Activated CD4-positive, alpha-beta memory T cell treated with anti-CD3 and anti-CD28 coated beads, Interleukin-2, amount 10 ng/mL, durations not matched to agents 7 days and 5 days (primary cell): ENCODE measurements at regions not wholly inside any gene's neighbourhood (a gene's known extent, or its start where the extent isn't known, plus 50 kb on each side); places are given as distances from the start of the nearest gene placed in this dataset.

Experiments used
- CTCF ChIA-PET: fragments of 350-600 bp; sonication (Branson Sonifier 250); formaldehyde crosslinking; loops from one replicate; lab custom pipeline; 2021; ENCODE audit warnings: antibody characterized with exemption, inconsistent platforms; lab: Charles Lee
- POLR2A ChIA-PET: fragments of 350-600 bp; sonication (Branson Sonifier 250); formaldehyde crosslinking; loops from one replicate; lab custom pipeline; 2021; ENCODE audit warnings: antibody characterized with exemption; lab: Charles Lee
- DNase-seq: peaks from one replicate; pipeline ENCODE4 v3.0.0-alpha.2; 2020
- H3K27ac Mint-ChIP-seq: one replicate; pipeline ENCODE4 v1.8.0; 2021; ENCODE audit warnings: mild to moderate bottlenecking, mixed read lengths
- H3K27me3 Mint-ChIP-seq: one replicate; pipeline ENCODE4 v1.8.0; 2021; ENCODE audit warnings: mixed read lengths
- H3K36me3 Mint-ChIP-seq: one replicate; pipeline ENCODE4 v1.8.0; 2021; ENCODE audit warnings: low read depth, mixed read lengths
- H3K4me1 Mint-ChIP-seq: one replicate; pipeline ENCODE4 v1.8.0; 2021; ENCODE audit warnings: mixed read lengths
- H3K4me3 Mint-ChIP-seq: one replicate; pipeline ENCODE4 v1.8.0; 2021; ENCODE audit warnings: mild to moderate bottlenecking, mixed read lengths
- H3K9me3 Mint-ChIP-seq: one replicate; pipeline ENCODE4 v1.8.0; 2021; ENCODE audit warnings: mixed read lengths

DNA sequence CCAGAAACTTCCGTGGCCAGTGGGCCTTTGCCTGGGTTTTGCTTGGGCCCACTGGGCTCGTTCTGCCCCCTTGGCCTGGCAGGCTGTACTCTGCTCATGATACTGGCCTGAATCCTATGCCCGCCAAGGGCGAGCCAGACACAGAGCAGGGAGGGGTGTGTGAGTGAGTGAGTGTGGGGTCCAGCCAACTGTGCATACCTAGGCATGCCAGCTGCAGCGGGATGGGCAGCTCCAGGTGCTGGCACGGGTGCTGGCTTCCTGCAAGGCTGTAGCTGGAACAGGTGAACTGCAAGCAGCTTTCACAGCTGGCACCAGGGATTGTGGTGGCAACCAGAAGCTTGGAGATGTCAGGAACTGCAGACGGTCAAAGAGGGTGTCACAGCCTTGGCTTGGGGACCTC lies 1276.4 kb downstream of the SLC16A7 start:
- no peaks in the 10 kb centered on the region for H3K36me3 Mint-ChIP-seq
- no peaks in the 10 kb centered on the region for H3K4me1 Mint-ChIP-seq
- no peak for DNase-seq
- H3K27me3 Mint-ChIP-seq: no peaks in the 10 kb centered on the region
- peaks cover 10% of the 10 kb centered on the region for H3K9me3 Mint-ChIP-seq
- no peak overlapping the region for H3K27ac Mint-ChIP-seq
- ChIA-PET CTCF (no interaction called here), POLR2A (no interaction called here)
- H3K4me3 Mint-ChIP-seq: no peak overlapping the region

DNA sequence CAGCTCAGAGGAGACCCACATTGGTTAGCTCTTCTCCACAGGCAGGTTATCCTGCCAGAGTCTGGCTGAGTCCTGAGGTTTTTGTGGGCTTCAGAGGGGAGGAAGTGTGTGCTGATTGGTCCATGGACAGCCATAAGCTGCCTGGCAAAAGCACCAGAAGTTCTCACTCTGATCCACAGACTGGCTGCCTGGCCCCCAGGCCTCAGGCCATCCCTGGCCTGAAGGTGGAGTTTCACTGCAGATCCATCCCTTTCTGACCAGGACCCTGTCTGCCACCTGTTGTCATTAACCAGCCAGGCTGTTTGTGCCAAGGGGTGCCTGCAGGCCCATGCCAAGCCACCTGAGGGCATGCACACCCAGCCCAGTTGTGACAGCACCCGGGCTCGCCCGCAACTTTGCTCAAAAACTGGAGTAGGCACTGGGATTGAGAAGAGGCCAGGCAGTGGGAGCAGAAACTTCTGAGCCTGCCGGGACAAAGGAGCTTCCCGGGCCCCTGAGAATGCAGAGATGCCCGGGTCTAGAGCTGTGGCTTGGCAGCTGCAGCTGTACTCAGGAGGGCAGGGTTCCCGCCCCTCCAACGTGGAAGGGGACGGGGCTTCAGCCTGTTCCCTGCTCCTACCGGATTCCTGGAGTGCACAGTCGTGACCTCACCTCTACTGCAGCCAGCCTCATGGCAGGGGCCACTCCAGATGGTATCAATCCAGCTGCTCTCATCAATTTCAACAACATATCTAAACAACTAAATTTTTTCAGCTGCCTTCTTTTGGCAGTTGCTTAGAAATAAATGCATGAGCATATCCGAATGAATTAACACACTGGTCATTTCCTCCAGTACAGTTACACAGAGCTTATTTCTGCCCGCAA lies 1277.3 kb downstream of the SLC16A7 start:
- CTCF ChIA-PET: no interaction called here
- Mint-ChIP-seq H3K4me3 (no peak overlapping the region), H3K9me3 (peaks cover 8% of the 10 kb centered on the region), H3K36me3 (no peaks in the 10 kb centered on the region), H3K27ac (no peak overlapping the region), H3K27me3 (no peaks in the 10 kb centered on the region), H3K4me1 (no peaks in the 10 kb centered on the region)
- POLR2A ChIA-PET: no interaction called here
- DNase-seq: no peak

DNA sequence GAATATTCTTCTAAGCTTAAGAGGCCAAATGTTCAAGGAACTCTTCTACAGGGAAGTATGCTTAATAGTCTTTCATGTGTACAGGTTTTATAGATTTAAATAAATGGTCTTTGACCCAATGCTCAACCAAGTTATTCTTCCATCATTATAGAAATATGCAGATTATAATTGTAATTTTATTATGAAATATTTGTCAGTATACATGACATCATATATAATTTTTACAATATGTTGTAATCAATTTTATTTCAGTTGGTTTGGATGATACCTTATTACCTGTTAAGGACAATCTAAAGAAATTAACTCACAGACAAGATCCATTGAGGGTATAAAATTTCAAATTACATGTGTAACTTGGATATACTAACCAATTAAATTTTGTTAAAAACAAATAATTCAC lies 1278.3 kb downstream of the SLC16A7 start:
- CTCF ChIA-PET: no interaction called here
- no peaks in the 10 kb centered on the region for H3K27me3 Mint-ChIP-seq
- no peak for DNase-seq
- no peaks in the 10 kb centered on the region for H3K36me3 Mint-ChIP-seq
- H3K27ac Mint-ChIP-seq: no peak overlapping the region
- no peak overlapping the region for H3K4me3 Mint-ChIP-seq
- peaks cover 8% of the 10 kb centered on the region for H3K9me3 Mint-ChIP-seq
- POLR2A ChIA-PET: no interaction called here
- no peaks in the 10 kb centered on the region for H3K4me1 Mint-ChIP-seq

DNA sequence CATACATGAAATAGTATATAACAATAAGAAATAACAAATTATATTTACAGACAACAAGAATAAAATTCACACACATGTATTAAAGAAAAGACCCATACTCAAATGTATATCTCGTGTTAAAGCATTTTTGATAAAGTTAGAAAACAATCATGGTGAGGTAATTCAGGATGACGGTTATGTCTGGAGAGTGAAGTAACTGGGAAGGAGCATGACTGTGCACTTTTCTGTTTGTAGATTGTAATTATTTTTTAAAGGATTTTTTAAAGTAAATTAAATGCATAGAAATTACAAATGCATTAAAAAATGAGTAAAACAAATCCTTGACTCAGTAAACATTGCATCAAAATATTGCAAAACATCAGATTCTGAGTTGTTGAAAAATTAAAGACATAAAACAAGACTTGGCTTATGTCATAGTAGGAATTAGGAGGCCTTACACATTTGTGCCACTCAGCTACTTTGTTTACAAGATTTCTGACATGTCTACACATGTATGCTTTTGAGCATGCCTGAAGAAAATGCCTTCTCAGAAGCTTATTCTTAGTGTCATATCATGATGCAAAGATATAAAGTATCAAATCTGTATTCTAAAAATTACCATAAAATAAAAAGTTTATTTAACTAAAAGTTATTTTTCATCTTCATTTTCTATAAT lies 1325.1 kb downstream of the SLC16A7 start:
- ChIA-PET POLR2A (no interaction called here), CTCF (no interaction called here)
- H3K27ac Mint-ChIP-seq: no peak overlapping the region
- no peak for DNase-seq
- H3K9me3 Mint-ChIP-seq: peaks cover 2% of the 10 kb centered on the region
- no peaks in the 10 kb centered on the region for H3K27me3 Mint-ChIP-seq
- H3K4me1 Mint-ChIP-seq: no peaks in the 10 kb centered on the region
- H3K36me3 Mint-ChIP-seq: no peaks in the 10 kb centered on the region
- H3K4me3 Mint-ChIP-seq: no peak overlapping the region

DNA sequence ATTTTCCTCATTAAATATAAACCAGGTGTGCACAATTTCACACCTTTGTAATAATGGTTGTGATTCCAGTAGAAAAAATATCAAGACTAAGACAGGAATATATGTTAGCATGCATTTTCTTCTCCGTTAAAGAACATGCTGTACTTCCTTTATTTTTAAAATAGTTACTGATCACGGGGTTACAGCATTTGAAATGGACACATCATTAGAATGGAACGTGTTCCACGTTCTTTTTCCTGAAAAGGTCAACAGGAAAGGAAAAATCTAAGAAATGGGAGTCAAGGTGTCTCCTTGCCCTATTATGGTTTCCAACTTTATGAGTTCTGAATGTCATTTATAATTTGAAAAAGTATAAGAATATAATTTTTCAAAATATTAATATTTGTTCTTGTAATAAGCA lies 1325.7 kb downstream of the SLC16A7 start:
- CTCF ChIA-PET: no interaction called here

DNA sequence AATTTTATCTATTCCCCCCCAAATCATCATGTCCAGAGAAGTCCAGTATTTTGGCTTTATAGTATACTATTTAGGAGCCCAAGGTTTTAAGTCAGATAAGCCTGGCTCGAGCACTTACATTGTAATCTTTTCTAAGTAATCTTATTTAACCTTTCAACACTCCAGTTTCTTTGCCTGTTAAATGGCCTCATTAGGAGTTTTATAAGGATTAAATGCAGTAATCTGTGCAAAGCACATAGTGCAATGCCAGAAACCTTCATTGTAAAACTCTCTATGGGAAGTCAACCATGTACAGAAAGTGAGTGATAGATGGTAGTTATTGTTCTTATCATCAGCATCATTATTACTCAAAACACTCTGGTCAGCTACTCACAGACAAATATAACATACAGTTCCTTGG lies 1330.4 kb downstream of the SLC16A7 start:
- Mint-ChIP-seq H3K27me3 (no peaks in the 10 kb centered on the region), H3K4me1 (no peaks in the 10 kb centered on the region), H3K4me3 (no peak overlapping the region), H3K36me3 (no peaks in the 10 kb centered on the region), H3K27ac (no peak overlapping the region), H3K9me3 (peaks cover 2% of the 10 kb centered on the region)
- ChIA-PET POLR2A (no interaction called here), CTCF (no interaction called here)
- no peak for DNase-seq

More for the DNA sequence above, 1325.7 kb downstream of the SLC16A7 start:
- Mint-ChIP-seq H3K9me3 (peaks cover 2% of the 10 kb centered on the region), H3K4me1 (no peaks in the 10 kb centered on the region), H3K27ac (no peak overlapping the region), H3K27me3 (no peaks in the 10 kb centered on the region), H3K36me3 (no peaks in the 10 kb centered on the region), H3K4me3 (no peak overlapping the region)
- POLR2A ChIA-PET: no interaction called here
- DNase-seq: no peak

DNA sequence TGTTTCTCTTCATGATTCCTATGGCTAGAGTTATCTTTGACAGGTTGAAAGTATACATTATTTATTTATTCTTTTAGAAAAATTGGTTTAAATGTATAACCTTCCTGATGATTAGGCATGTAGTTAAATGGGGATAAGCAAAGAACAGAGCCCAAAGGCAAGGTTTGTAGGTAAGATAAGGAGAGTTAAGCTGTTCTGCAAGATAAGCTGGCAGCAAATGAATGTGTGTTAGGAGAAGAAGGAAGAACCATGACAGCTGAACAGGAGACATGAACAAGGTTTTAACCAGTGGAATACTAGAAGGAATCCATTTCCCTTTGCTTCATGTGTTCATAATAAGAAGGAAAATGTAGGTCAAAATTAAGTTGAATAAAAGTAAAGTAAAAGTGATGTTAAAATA lies 1330.1 kb upstream of the USP15 start:
- CTCF ChIA-PET: no interaction called here
- POLR2A ChIA-PET: no interaction called here

DNA sequence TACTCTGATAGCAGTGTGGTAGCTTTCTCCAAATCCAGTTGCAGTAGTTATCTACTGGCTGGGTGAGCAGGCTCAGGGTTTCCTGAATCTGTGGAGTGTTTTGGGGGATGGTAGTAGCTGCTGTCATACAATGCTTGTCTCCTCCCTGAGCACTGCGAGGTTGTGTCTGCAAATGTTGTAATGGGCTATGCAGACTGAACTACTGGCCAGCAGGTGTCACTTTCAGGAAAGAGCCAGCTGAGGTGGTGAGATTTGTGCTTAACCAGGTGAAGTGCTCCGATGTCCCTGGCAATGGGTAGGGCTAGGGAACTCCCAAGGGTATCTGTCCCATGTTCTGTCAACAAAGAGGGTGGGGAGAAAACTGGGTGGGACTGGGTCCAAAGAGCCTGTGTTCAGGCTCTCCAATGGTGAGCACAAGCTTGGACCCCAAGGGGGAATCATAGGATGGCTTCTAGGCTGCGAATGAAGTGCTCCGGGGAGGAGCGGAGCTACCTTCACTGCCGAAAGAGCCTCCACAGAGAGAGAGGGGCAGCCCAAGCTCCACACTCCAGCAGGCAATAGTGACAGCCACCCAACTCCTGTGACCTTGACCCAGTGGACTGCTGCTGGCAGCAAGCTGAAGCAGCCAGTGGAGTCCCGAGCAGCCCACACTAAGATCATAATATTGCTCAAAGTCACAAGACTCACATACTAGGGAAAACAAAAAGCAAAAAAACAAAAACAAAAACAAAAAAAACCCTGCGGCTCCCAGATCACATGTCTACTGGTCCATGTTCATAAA lies 1324.0 kb upstream of the USP15 start:
- no peak for DNase-seq
- ChIA-PET POLR2A (no interaction called here), CTCF (no interaction called here)
- Mint-ChIP-seq H3K4me1 (no peaks in the 10 kb centered on the region), H3K9me3 (peaks cover 16% of the 10 kb centered on the region), H3K27me3 (no peaks in the 10 kb centered on the region), H3K27ac (no peak overlapping the region), H3K36me3 (no peaks in the 10 kb centered on the region), H3K4me3 (no peak overlapping the region)

More for the DNA sequence above, 1330.1 kb upstream of the USP15 start:
- Mint-ChIP-seq H3K4me3 (no peak overlapping the region), H3K27ac (no peak overlapping the region), H3K27me3 (no peaks in the 10 kb centered on the region), H3K36me3 (no peaks in the 10 kb centered on the region), H3K4me1 (no peaks in the 10 kb centered on the region), H3K9me3 (peaks cover 5% of the 10 kb centered on the region)
- no peak for DNase-seq

DNA sequence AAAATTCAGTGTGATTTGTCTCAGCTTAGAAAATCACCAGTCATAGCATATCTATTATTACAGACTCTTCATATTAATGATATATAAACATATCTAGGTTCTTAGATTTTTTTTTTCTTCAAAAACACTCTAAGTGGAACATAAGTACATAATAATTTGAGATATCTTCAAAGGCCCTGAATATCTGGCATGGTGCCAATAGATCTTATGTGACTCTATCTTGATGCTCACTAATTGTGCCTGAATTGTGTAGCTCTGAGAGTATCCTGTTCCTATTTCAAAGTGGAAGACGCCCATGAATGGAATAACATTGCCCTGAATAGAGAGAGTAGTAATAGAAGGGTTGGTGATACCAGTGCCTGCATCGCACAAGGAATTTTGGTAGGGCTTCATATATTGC lies 1312.7 kb upstream of the USP15 start:
- H3K4me1 Mint-ChIP-seq: no peaks in the 10 kb centered on the region

DNA sequence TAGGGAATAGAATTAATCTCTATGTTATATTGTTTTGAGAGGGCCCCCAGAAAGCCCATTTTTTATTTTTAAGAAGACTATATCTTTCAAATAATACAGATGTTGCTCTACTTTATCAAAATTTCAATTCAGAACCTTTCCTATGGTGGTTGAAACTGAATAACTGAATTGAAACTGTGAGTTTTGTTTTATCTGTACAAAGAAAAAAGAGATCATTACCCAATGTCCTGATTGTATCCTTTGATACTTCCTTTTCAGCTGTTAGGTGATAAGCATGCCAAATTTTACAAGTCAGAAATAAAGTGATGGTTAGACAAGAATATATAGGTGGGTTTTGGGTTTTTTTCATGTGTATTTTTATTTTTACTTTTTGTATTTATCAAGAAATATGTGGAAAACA lies 1293.1 kb upstream of the USP15 start:
- Mint-ChIP-seq H3K36me3 (no peaks in the 10 kb centered on the region), H3K27me3 (no peaks in the 10 kb centered on the region), H3K9me3 (peaks cover 7% of the 10 kb centered on the region), H3K4me3 (no peak overlapping the region), H3K27ac (no peak overlapping the region), H3K4me1 (no peaks in the 10 kb centered on the region)
- ChIA-PET CTCF (no interaction called here), POLR2A (no interaction called here)
- no peak for DNase-seq

More for the DNA sequence above, 1312.7 kb upstream of the USP15 start:
- POLR2A ChIA-PET: no interaction called here
- Mint-ChIP-seq H3K27ac (no peak overlapping the region), H3K9me3 (peaks cover 11% of the 10 kb centered on the region), H3K36me3 (no peaks in the 10 kb centered on the region), H3K27me3 (no peaks in the 10 kb centered on the region), H3K4me3 (no peak overlapping the region)
- CTCF ChIA-PET: no interaction called here
- no peak for DNase-seq

DNA sequence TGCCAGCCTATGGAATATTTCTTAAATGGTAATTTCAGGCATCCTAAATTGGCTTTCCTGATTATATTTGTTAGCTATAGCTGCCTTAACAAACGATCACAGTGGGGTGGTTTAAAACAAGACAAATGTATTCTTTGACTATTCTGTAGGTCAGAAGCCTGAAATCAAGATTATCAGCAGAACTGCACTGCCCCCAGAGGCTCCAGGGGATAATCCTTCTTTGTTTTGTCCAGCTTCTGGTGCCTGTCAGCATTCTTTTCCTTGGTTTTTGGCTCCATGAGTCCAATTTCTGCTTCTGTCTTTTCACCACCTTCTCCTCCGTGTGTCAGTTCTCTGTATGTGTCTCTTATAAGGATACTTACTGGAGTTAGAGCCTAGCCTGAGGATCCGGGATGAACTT lies 1282.2 kb upstream of the USP15 start:
- peaks cover 7% of the 10 kb centered on the region for H3K9me3 Mint-ChIP-seq

DNA sequence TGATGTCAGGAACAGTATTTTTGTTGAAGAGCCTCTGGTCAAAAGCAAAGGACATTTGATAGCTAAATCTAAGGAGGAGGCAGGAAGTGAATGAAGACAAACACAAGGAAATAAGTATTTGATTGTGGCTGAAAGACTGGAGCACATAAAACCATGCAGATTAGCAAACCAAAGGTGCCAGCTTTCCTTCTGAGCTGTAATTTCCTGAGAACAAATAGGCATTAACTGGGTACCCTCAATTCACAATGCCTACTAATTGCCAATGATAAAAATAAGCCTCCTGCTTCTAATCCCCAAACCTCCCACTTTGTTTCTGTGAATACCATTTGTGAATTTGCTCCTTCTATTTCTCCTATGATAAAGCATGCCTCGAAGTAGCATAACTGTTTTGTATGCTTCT lies 1279.6 kb upstream of the USP15 start:
- POLR2A ChIA-PET: no interaction called here
- DNase-seq: no peak
- H3K27me3 Mint-ChIP-seq: no peaks in the 10 kb centered on the region
- no peak overlapping the region for H3K4me3 Mint-ChIP-seq
- CTCF ChIA-PET: no interaction called here
- H3K27ac Mint-ChIP-seq: no peak overlapping the region
- H3K9me3 Mint-ChIP-seq: peaks cover 13% of the 10 kb centered on the region
- no peaks in the 10 kb centered on the region for H3K36me3 Mint-ChIP-seq
- no peaks in the 10 kb centered on the region for H3K4me1 Mint-ChIP-seq

More for the DNA sequence above, 1282.2 kb upstream of the USP15 start:
- H3K36me3 Mint-ChIP-seq: no peaks in the 10 kb centered on the region
- ChIA-PET POLR2A (no interaction called here), CTCF (no interaction called here)
- H3K4me3 Mint-ChIP-seq: no peak overlapping the region
- no peaks in the 10 kb centered on the region for H3K27me3 Mint-ChIP-seq
- no peak for DNase-seq
- no peaks in the 10 kb centered on the region for H3K4me1 Mint-ChIP-seq
- H3K27ac Mint-ChIP-seq: no peak overlapping the region

DNA sequence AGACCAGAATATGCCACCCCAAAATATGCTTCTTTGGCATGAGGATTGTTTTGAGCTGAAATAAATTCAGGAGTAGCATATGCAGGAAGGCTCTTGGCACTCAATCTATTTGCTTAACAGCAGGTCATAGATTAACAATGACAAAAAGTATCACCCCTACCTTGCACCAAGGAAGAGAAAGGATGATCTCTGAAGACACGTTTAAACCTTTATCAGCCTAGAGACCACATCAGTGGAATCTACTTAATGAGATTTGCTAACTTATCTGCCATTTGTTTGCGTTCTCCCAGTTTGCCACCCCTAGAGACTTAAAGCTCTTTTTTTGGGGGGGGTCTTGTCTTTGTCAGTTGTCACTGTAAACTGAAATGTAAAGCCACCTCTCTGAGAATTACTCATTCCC lies 1278.7 kb upstream of the USP15 start:
- no peaks in the 10 kb centered on the region for H3K36me3 Mint-ChIP-seq
- DNase-seq: no peak
- CTCF ChIA-PET: no interaction called here
- H3K4me1 Mint-ChIP-seq: no peaks in the 10 kb centered on the region
- H3K27me3 Mint-ChIP-seq: no peaks in the 10 kb centered on the region
- no peak overlapping the region for H3K4me3 Mint-ChIP-seq
- H3K9me3 Mint-ChIP-seq: peaks cover 14% of the 10 kb centered on the region
- POLR2A ChIA-PET: no interaction called here
- H3K27ac Mint-ChIP-seq: no peak overlapping the region
